DND-41 (cell line): ENCODE measurements at regions not wholly inside any gene's neighbourhood (a gene's known extent, or its start where the extent isn't known, plus 50 kb on each side); places are given as distances from the start of the nearest gene placed in this dataset.
"Not testable (repeated sequence)": the region's sequence is repeated elsewhere in the genome, so short reads cannot be mapped to it uniquely, and the experiment has no call there.

Source experiments
- ATAC-seq: fragments of 200-7000 bp; cut with Tn5 transposase; 3 replicates; pipeline ENCODE4 v1.9.1; 2021; ENCODE audit warnings: low read depth; ENCODE audit not compliant: insufficient read depth
- DNase-seq: peaks from one replicate; pipeline ENCODE4 v3.0.0-alpha.2; 2020
- H2AFZ ChIP-seq: 2 replicates; pipeline ENCODE4 v1.6.0; 2012; ENCODE audit warnings: low read depth, low read length
- H3K27ac ChIP-seq: 2 replicates; pipeline ENCODE4 v1.5.1; 2012; ENCODE audit warnings: low read length, inconsistent platforms
- H3K27me3 ChIP-seq: fragments of 200-600 bp; sonication (generic); 2 replicates; pipeline ENCODE4 v1.6.0; 2012; ENCODE audit warnings: low read length, mild to moderate bottlenecking, inconsistent platforms; ENCODE audit not compliant: insufficient read depth, poor library complexity
- H3K36me3 ChIP-seq: 2 replicates; pipeline ENCODE4 v1.5.1; 2012; ENCODE audit warnings: low read length, inconsistent platforms; ENCODE audit not compliant: insufficient read depth
- H3K4me1 ChIP-seq: 2 replicates; pipeline ENCODE4 v1.5.1; 2012; ENCODE audit warnings: mild to moderate bottlenecking, low read length; ENCODE audit not compliant: insufficient read depth
- H3K4me2 ChIP-seq: 2 replicates; pipeline ENCODE4 v1.6.0; 2012; ENCODE audit warnings: mild to moderate bottlenecking, moderate library complexity, low read length, inconsistent platforms; ENCODE audit not compliant: insufficient read depth
- H3K4me3 ChIP-seq, 2 experiments: fragments of 200-600 bp in 1 of 2; shearing (Covaris generic) in 1 of 2; 2 replicates each; pipeline ENCODE4 v1.5.1; 2012 to 2016; ENCODE audit warnings: inconsistent platforms in 2 of 2, low read length in 2 of 2, mild to moderate bottlenecking in 2 of 2, low read depth in 1 of 2, moderate library complexity in 1 of 2
- H3K79me2 ChIP-seq: 2 replicates; pipeline ENCODE4 v1.6.0; 2012; ENCODE audit warnings: low read length, inconsistent platforms; ENCODE audit not compliant: insufficient read depth
- H3K9ac ChIP-seq: 2 replicates; pipeline ENCODE4 v1.6.0; 2012; ENCODE audit warnings: low read depth, mild to moderate bottlenecking, inconsistent platforms, low read length, moderate library complexity
- H3K9me3 ChIP-seq: 2 replicates; pipeline ENCODE4 v1.5.1; 2012; ENCODE audit warnings: low read length, moderate library complexity, mild to moderate bottlenecking, inconsistent platforms; ENCODE audit not compliant: insufficient read depth, severe bottlenecking
- H4K20me1 ChIP-seq: 2 replicates; pipeline ENCODE4 v1.6.0; 2012; ENCODE audit warnings: low read length; ENCODE audit not compliant: insufficient read depth
- CTCF ChIP-seq: IDR thresholded peaks from 2 replicates; pipeline ENCODE4 v1.5.1; 2012; ENCODE audit warnings: borderline replicate concordance, low read length, moderate library complexity, mild to moderate bottlenecking; ENCODE audit not compliant: poor library complexity, severe bottlenecking; ENCODE audit errors: extremely low read depth
- EZH2 ChIP-seq: IDR thresholded peaks from 3 replicates; pipeline ENCODE4 v1.6.1; 2012; ENCODE audit warnings: borderline replicate concordance, low read depth, mild to moderate bottlenecking, moderate library complexity, low read length, inconsistent platforms; ENCODE audit not compliant: severe bottlenecking

- peaks cover 28% of the 10 kb centered on the region for H3K4me1 ChIP-seq
- H3K9ac ChIP-seq = no peak overlapping the region
- peak overlapping the region; percentile 69 for H3K27ac ChIP-seq
- peaks cover 3% of the 10 kb centered on the region for H3K9me3 ChIP-seq
- no peak overlapping the region for H3K4me2 ChIP-seq
- H3K27me3 ChIP-seq = no peaks in the 10 kb centered on the region
- H2AFZ ChIP-seq = no peak overlapping the region
- no peak for ATAC-seq
- TF ChIP-seq EZH2 (no peak), CTCF (no peak)
- H3K79me2 ChIP-seq = no peaks in the 10 kb centered on the region
- no peaks in the 10 kb centered on the region for H3K36me3 ChIP-seq
- no peaks in the 10 kb centered on the region for H4K20me1 ChIP-seq
- no peak for DNase-seq
- H3K4me3 ChIP-seq = no peak overlapping the region
Observed at GRCh38 chr1:31488528-31488927, 75.5 kb downstream of the SERINC2 start.

- H3K9ac ChIP-seq, H3K27ac ChIP-seq, H3K27me3 ChIP-seq, H4K20me1 ChIP-seq, H3K4me3 ChIP-seq, H3K79me2 ChIP-seq, H3K36me3 ChIP-seq, H2AFZ ChIP-seq, H3K4me2 ChIP-seq, H3K9me3 ChIP-seq, DNase-seq, ATAC-seq: not testable (repeated sequence)
- H3K4me1 ChIP-seq = peaks cover 31% of the 10 kb centered on the region
Observed at GRCh38 chr1:31489575-31489974, 76.6 kb downstream of the SERINC2 start.

GRCh38 chr1:31490596-31490995, 77.6 kb downstream of the SERINC2 start:
- not testable (repeated sequence) for H3K9me3 ChIP-seq, H3K9ac ChIP-seq, H2AFZ ChIP-seq, H4K20me1 ChIP-seq, DNase-seq, H3K27ac ChIP-seq, H3K4me3 ChIP-seq, H3K36me3 ChIP-seq, ATAC-seq, H3K27me3 ChIP-seq, H3K79me2 ChIP-seq, H3K4me2 ChIP-seq
- H3K4me1 ChIP-seq = peaks cover 31% of the 10 kb centered on the region

GRCh38 chr1:31495351-31495750, 81.0 kb upstream of the TINAGL1 start:
- H3K9me3 ChIP-seq, H2AFZ ChIP-seq, H3K36me3 ChIP-seq, H3K27me3 ChIP-seq, H4K20me1 ChIP-seq, H3K27ac ChIP-seq, H3K4me2 ChIP-seq, H3K9ac ChIP-seq, ATAC-seq, H3K79me2 ChIP-seq, DNase-seq, H3K4me3 ChIP-seq: not testable (repeated sequence)
- H3K4me1 ChIP-seq = peaks cover 11% of the 10 kb centered on the region

- not testable (repeated sequence) for DNase-seq, H3K27me3 ChIP-seq, H2AFZ ChIP-seq, H3K9me3 ChIP-seq, H3K4me3 ChIP-seq, H3K79me2 ChIP-seq, H3K4me2 ChIP-seq, H4K20me1 ChIP-seq, H3K27ac ChIP-seq, H3K36me3 ChIP-seq, ATAC-seq, H3K9ac ChIP-seq
- H3K4me1 ChIP-seq = peaks cover 11% of the 10 kb centered on the region
Observed at GRCh38 chr1:31495770-31496169, 80.5 kb upstream of the TINAGL1 start.
